ENCODE measurements at regions not wholly inside any gene's neighbourhood (a gene's known extent, or its start where the extent isn't known, plus 50 kb on each side); places are given as distances from the start of the nearest gene placed in this dataset.

DNA sequence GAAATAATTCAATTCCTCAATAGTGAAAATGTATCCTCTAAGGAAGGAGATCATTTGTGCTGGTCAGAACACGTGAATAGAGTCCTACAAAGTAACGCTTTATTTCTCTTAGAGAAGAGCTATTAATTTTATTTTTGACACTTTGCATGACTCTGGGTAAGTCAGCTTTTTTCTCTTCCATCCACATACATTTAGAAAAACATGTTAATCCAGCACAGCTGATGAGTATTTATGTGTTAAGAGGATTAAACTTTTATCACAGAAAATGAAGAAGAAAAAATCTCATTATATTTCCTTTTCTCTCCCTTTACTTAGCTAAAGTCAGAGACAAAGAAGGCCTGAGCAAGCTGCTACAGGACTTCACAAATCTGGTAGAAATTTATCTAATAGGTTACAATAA is 649.5 kb upstream of the CCDC179 start:
- TF ChIP-seq, protein P1, sequence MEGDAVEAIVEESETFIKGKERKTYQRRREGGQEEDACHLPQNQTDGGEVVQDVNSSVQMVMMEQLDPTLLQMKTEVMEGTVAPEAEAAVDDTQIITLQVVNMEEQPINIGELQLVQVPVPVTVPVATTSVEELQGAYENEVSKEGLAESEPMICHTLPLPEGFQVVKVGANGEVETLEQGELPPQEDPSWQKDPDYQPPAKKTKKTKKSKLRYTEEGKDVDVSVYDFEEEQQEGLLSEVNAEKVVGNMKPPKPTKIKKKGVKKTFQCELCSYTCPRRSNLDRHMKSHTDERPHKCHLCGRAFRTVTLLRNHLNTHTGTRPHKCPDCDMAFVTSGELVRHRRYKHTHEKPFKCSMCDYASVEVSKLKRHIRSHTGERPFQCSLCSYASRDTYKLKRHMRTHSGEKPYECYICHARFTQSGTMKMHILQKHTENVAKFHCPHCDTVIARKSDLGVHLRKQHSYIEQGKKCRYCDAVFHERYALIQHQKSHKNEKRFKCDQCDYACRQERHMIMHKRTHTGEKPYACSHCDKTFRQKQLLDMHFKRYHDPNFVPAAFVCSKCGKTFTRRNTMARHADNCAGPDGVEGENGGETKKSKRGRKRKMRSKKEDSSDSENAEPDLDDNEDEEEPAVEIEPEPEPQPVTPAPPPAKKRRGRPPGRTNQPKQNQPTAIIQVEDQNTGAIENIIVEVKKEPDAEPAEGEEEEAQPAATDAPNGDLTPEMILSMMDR (conservative IDR thresholded peaks at IDR 0.05), result no peak
- no peak for TF ChIP-seq EZH2 (IDR thresholded peaks at IDR 0.05; ENCODE audit: low read depth)

Measured in PC-9 (cell line).